Activated CD8-positive, alpha-beta T cell treated with anti-CD3 and anti-CD28 coated beads for 36 hours (primary cell): ENCODE measurements at regions not wholly inside any gene's neighbourhood (a gene's known extent, or its start where the extent isn't known, plus 50 kb on each side); places are given as distances from the start of the nearest gene placed in this dataset.

Experiments
- ATAC-seq: fragments of 200-7000 bp; cut with Tn5 transposase; one replicate; pipeline ENCODE4 v1.10.0; 2021; ENCODE audit warnings: mild to moderate bottlenecking, moderate library complexity
- CTCF ChIA-PET: fragments of 350-600 bp; sonication (Branson Sonifier 250); formaldehyde crosslinking; loops from one replicate; lab custom pipeline; 2021; ENCODE audit warnings: antibody characterized with exemption; lab: Charles Lee
- POLR2A ChIA-PET: fragments of 350-600 bp; sonication (Branson Sonifier 250); formaldehyde crosslinking; loops from one replicate; lab custom pipeline; 2021; ENCODE audit warnings: antibody characterized with exemption; lab: Charles Lee
- DNase-seq: peaks from one replicate; pipeline ENCODE4 v3.0.0-alpha.2; 2020
- H3K27ac Mint-ChIP-seq: one replicate; pipeline ENCODE4 v1.8.0; 2021; ENCODE audit warnings: mild to moderate bottlenecking, mixed read lengths
- H3K27me3 Mint-ChIP-seq: one replicate; pipeline ENCODE4 v1.8.0; 2021; ENCODE audit warnings: mixed read lengths
- H3K36me3 Mint-ChIP-seq: one replicate; pipeline ENCODE4 v1.8.0; 2021; ENCODE audit warnings: low read depth, mixed read lengths
- H3K4me1 Mint-ChIP-seq: one replicate; pipeline ENCODE4 v1.8.0; 2021; ENCODE audit warnings: low read depth, mixed read lengths
- H3K4me3 Mint-ChIP-seq: one replicate; pipeline ENCODE4 v1.8.0; 2021; ENCODE audit warnings: mild to moderate bottlenecking, moderate library complexity, mixed read lengths
- H3K9me3 Mint-ChIP-seq: one replicate; pipeline ENCODE4 v1.8.0; 2021; ENCODE audit warnings: mixed read lengths
- intact Hi-C: fragments of 100-400 bp; cut with micrococcal nuclease; formaldehyde crosslinking; loops from one replicate; pipeline ENCODE4 v1.10.0; 2022
- TF ChIP-seq, protein P1 (sequence below): fragments of 200-600 bp; IDR thresholded peaks from one replicate; pipeline ENCODE4 v1.8.0; 2022; ENCODE audit warnings: antibody characterized with exemption, mild to moderate bottlenecking

DNA sequence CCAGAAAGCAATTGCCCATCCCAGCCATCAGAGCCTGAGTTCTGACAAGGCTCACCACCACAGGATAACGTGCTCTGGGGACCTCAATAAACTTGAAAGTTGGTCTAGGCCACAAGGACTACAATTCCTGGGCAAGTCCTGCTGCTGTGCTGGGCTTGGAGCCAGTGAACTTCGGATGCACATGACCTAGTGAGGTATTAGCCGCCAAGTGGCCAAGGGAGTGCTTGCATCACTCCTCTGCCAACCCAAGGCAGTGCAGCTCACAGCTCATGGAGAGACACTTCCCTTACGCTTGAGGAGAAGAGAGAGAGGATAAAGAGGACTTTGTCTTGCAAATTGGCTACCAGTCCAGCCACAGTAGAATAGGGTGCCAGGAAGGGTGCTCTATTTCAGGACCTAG lies 219.6 kb downstream of the MBD2 start:
- H3K4me3 Mint-ChIP-seq = no peak overlapping the region

DNA sequence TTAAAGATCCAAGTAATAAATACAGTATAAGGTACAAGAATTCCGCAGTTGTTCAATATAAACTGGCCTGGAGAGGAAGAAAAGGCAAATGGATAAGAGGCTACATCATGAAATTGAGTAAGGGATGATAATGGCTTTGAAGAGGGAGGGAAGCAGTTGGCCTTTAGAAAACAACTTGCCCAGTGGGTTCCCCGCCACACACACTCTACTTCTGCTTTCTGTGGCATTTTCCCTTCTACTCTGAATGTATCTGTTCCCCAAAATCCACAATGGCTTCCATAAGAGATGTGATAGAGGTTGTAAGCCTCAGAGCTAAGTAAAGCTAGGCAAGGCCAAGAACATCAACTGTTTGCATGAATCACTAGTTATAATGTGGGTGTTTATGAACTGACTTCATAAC lies 221.3 kb downstream of the MBD2 start:
- TF ChIP-seq, protein P1, sequence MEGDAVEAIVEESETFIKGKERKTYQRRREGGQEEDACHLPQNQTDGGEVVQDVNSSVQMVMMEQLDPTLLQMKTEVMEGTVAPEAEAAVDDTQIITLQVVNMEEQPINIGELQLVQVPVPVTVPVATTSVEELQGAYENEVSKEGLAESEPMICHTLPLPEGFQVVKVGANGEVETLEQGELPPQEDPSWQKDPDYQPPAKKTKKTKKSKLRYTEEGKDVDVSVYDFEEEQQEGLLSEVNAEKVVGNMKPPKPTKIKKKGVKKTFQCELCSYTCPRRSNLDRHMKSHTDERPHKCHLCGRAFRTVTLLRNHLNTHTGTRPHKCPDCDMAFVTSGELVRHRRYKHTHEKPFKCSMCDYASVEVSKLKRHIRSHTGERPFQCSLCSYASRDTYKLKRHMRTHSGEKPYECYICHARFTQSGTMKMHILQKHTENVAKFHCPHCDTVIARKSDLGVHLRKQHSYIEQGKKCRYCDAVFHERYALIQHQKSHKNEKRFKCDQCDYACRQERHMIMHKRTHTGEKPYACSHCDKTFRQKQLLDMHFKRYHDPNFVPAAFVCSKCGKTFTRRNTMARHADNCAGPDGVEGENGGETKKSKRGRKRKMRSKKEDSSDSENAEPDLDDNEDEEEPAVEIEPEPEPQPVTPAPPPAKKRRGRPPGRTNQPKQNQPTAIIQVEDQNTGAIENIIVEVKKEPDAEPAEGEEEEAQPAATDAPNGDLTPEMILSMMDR = no peak
- ATAC-seq (no peak), DNase-seq (no peak)
- intact Hi-C loops = no loop called here
- Mint-ChIP-seq H3K4me1 (no peaks in the 10 kb centered on the region), H3K27ac (no peak overlapping the region), H3K4me3 (no peak overlapping the region), H3K9me3 (no peaks in the 10 kb centered on the region), H3K36me3 (no peaks in the 10 kb centered on the region), H3K27me3 (no peaks in the 10 kb centered on the region)
- CTCF ChIA-PET = no interaction called here
- POLR2A ChIA-PET = no interaction called here

More for the DNA sequence above, 219.6 kb downstream of the MBD2 start:
- intact Hi-C loops = no loop called here
- Mint-ChIP-seq H3K9me3 (no peaks in the 10 kb centered on the region), H3K4me1 (no peaks in the 10 kb centered on the region), H3K27me3 (no peaks in the 10 kb centered on the region), H3K36me3 (no peaks in the 10 kb centered on the region), H3K27ac (no peak overlapping the region)
- DNase-seq = no peak
- CTCF ChIA-PET = no interaction called here
- TF ChIP-seq, protein P1 = no peak
- no peak for ATAC-seq
- POLR2A ChIA-PET = no interaction called here

DNA sequence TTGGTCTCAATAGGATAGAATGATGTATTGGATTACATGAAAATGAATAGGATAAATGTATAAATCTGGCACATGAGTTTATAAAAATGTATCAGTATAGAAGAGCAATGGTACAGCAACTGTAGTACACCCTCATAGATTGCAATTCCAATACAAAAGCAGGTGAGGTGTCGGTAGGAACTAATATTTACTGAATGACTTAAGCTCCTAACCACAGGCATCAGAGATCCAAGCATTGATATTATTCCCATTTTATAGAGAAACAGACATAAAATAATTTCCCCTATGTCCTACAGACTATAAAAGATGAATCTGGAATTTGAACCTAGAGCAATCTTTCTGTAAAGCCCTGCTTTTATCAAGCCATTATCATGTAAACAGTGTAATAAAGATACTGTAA lies 227.4 kb downstream of the MBD2 start:
- no peaks in the 10 kb centered on the region for H3K27me3 Mint-ChIP-seq
- no peaks in the 10 kb centered on the region for H3K9me3 Mint-ChIP-seq
- H3K27ac Mint-ChIP-seq = no peak overlapping the region
- H3K4me3 Mint-ChIP-seq = no peak overlapping the region
- ATAC-seq (no peak), DNase-seq (no peak)
- ChIA-PET CTCF (no interaction called here), POLR2A (no interaction called here)
- no peaks in the 10 kb centered on the region for H3K36me3 Mint-ChIP-seq
- TF ChIP-seq, protein P1 = no peak
- H3K4me1 Mint-ChIP-seq = no peaks in the 10 kb centered on the region
- intact Hi-C loops = no loop called here

DNA sequence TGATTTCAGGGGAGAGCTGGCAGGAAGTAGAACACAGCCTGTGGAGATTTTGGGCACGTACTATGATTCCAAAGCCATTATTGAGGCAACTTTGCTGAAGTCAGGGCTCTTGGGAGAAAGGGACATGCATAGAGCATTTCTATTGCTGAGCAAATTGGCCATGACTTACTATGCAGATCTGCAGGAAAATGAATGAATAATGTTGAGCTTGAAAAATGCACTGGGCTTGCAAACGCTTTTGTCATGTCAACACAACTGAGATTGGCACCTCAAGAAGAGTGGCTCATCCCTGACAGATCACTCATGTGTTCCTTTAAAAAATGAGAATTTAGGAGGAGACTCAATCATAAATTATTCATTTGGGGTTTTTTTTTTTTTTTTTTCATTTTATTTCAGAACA lies 230.5 kb downstream of the MBD2 start:
- no peak overlapping the region for H3K27ac Mint-ChIP-seq
- ATAC-seq = no peak
- ChIA-PET POLR2A (no interaction called here), CTCF (interaction anchor here (1.2 kb wide), 1 partner anchor 126 kb away, joined by 3 read pairs; no protein-coding TSS in a partner anchor)
- intact Hi-C loops = no loop called here
- no peak overlapping the region for H3K4me3 Mint-ChIP-seq
- no peaks in the 10 kb centered on the region for H3K9me3 Mint-ChIP-seq
- DNase-seq = no peak
- no peaks in the 10 kb centered on the region for H3K36me3 Mint-ChIP-seq
- H3K27me3 Mint-ChIP-seq = peaks cover 2% of the 10 kb centered on the region
- no peaks in the 10 kb centered on the region for H3K4me1 Mint-ChIP-seq
- TF ChIP-seq, protein P1 = no peak

DNA sequence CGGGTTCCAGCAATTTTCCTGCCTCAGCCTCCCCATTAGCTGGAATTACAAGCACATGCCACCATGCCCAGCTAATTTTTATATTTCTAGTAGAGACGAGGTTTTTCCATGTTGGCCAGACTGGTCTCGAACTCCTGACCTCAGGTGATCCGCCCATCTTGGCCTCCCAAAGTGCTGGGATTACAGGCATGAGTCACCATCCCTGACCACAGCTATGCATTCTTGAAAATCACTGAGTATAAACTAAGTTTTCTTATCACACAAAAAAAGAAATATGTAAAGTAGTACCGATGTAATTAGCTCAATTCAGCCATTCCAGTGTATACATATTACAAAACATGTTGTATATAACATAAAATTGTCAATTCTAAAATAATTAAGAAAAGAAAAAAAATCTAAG lies 232.7 kb downstream of the MBD2 start:
- Mint-ChIP-seq H3K27ac (no peak overlapping the region), H3K4me1 (no peaks in the 10 kb centered on the region), H3K9me3 (no peaks in the 10 kb centered on the region), H3K27me3 (peaks cover 2% of the 10 kb centered on the region), H3K4me3 (no peak overlapping the region), H3K36me3 (no peaks in the 10 kb centered on the region)
- TF ChIP-seq, protein P1 = no peak
- ChIA-PET CTCF (no interaction called here), POLR2A (no interaction called here)
- intact Hi-C loops = no loop called here
- ATAC-seq = no peak
- no peak for DNase-seq
